K562 (cell line): ENCODE measurements at regions not wholly inside any gene's neighbourhood (a gene's known extent, or its start where the extent isn't known, plus 50 kb on each side); places are given as distances from the start of the nearest gene placed in this dataset.

Source experiments
- ATAC-seq: fragments of 200-7000 bp; cut with Tn5 transposase; 3 replicates; pipeline ENCODE4 v1.9.1; 2020; ENCODE audit warnings: moderate library complexity
- BruUV-seq: library from RNA; stranded (reverse); fragments of 400-500 nt; replicated peaks from 2 replicates; lab custom pipeline; 2021; lab: Mats Ljungman, UMichigan
- CTCF ChIA-PET: fragments of 300-600 bp; formaldehyde crosslinking; extraction: SDS; loops from one replicate; lab custom pipeline; 2021; ENCODE audit warnings: low intra/inter-chr PET ratio; lab: Yijun Ruan, JAX
- POLR2A ChIA-PET: fragments of 300-600, 350-650 bp; sonication (Branson Sonifier 250); formaldehyde crosslinking; extraction: SDS; loops from one replicate; lab custom pipeline; 2021; ENCODE audit warnings: antibody characterized with exemption, inconsistent platforms; lab: Yijun Ruan, JAX
- DNase-seq, 4 experiments: peaks; one replicate each; pipeline versions ENCODE4 v3.0.0 to v3.0.0-alpha.2; 2011 to 2018; ENCODE audit warnings: low spot score in 3 of 4, mixed read lengths in 3 of 4; ENCODE audit errors: extremely low read depth in 1 of 4
- FAIRE-seq: peaks from 2 replicates; lab custom pipeline; 2011; peaks lifted over from hg19 to GRCh38; lab: Jason Lieb, UNC
- H2AFZ ChIP-seq: 2 replicates; pipeline ENCODE4 v1.6.0; 2011; ENCODE audit warnings: low read depth, low read length, control low read depth, inconsistent platforms
- H3K27ac ChIP-seq: fragments of 200-600 bp; 3 replicates; pipeline ENCODE4 v1.8.0; 2011; ENCODE audit warnings: low read depth, mild to moderate bottlenecking, control low read depth, inconsistent platforms, low read length, moderate library complexity, mixed read lengths; ENCODE audit errors: extremely low read depth
- H3K27me3 ChIP-seq, 2 experiments: fragments of 300-600 bp in 1 of 2; 2 replicates in 1 of 2; 3 replicates in 1 of 2; pipeline versions ENCODE4 v1.6.0 to v1.8.0; 2011; ENCODE audit warnings: inconsistent platforms in 2 of 2, low read length in 2 of 2, mild to moderate bottlenecking in 1 of 2, mixed read lengths in 1 of 2, moderate library complexity in 1 of 2; ENCODE audit not compliant: control insufficient read depth in 2 of 2, insufficient read depth in 2 of 2
- H3K36me3 ChIP-seq: fragments of 300-600 bp; 3 replicates; pipeline ENCODE4 v1.8.0; 2011; ENCODE audit warnings: mild to moderate bottlenecking, low read length, inconsistent platforms; ENCODE audit not compliant: control insufficient read depth, insufficient read depth
- H3K4me1 ChIP-seq, 2 experiments: fragments of 200-600 bp in 1 of 2; replicated peaks in 1 of 2; 2 replicates in 1 of 2; 3 replicates in 1 of 2; pipeline versions ENCODE4 v1.5.1 to v1.8.0; 2011; ENCODE audit warnings: inconsistent platforms in 2 of 2, low read length in 2 of 2, mild to moderate bottlenecking in 1 of 2, mixed read lengths in 1 of 2, moderate library complexity in 1 of 2; ENCODE audit not compliant: control insufficient read depth in 2 of 2, insufficient read depth in 2 of 2
- H3K4me2 ChIP-seq: 2 replicates; pipeline ENCODE4 v1.6.1; 2011; ENCODE audit warnings: low read length, control low read depth, inconsistent platforms, mixed read lengths; ENCODE audit not compliant: insufficient read depth
- H3K4me3 ChIP-seq: fragments of 200-600 bp; sonication (generic), shearing (Covaris generic); 2 replicates; pipeline ENCODE4 v1.5.1; 2016; ENCODE audit warnings: control low read depth, inconsistent platforms
- H3K79me2 ChIP-seq: fragments of 200-600 bp; 3 replicates; pipeline ENCODE4 v1.8.0; 2011; ENCODE audit warnings: low read length, inconsistent platforms; ENCODE audit not compliant: control insufficient read depth, insufficient read depth
- H3K9ac ChIP-seq, 2 experiments: 2 replicates each; pipeline versions ENCODE4 v1.6.0 to v1.6.1; 2011; ENCODE audit warnings: low read depth in 2 of 2, low read length in 2 of 2, control low read depth in 1 of 2, inconsistent platforms in 1 of 2, mild to moderate bottlenecking in 1 of 2, mixed read lengths in 1 of 2; ENCODE audit not compliant: insufficient read depth in 1 of 2
- H3K9me1 ChIP-seq: one replicate; pipeline ENCODE4 v1.6.0; 2011; ENCODE audit warnings: inconsistent platforms, mild to moderate bottlenecking, low read length, moderate library complexity; ENCODE audit not compliant: control insufficient read depth, insufficient read depth
- H3K9me3 ChIP-seq: replicated peaks from 2 replicates; pipeline ENCODE4 v1.5.1; 2011; ENCODE audit warnings: low read depth, low read length, inconsistent platforms; ENCODE audit not compliant: control insufficient read depth, insufficient read depth
- H4K20me1 ChIP-seq: replicated peaks from 2 replicates; pipeline ENCODE4 v1.6.1; 2011; ENCODE audit warnings: low read length, inconsistent platforms, mixed read lengths; ENCODE audit not compliant: control insufficient read depth, insufficient read depth
- ATF7 ChIP-seq: fragments of 450-650 bp; IDR thresholded peaks from 2 replicates; pipeline ENCODE4 v1.7.1; 2014; ENCODE audit warnings: mild to moderate bottlenecking, moderate library complexity
- GATAD2A ChIP-seq: fragments of 450-650 bp; IDR thresholded peaks from 2 replicates; pipeline ENCODE4 v1.6.1; 2017
- HIVEP1 ChIP-seq: fragments of 250-450 bp; sonication (Bioruptor Pico); IDR thresholded peaks from 2 replicates; pipeline ENCODE4 v1.4.0; 2020; ENCODE audit warnings: mild to moderate bottlenecking
- PURB ChIP-seq: sonication (generic); formaldehyde crosslinking; IDR thresholded peaks from 2 replicates; pipeline ENCODE4 v1.9.0; 2021; ENCODE audit warnings: low read depth, mild to moderate bottlenecking, missing genetic modification reagents
- TAF1 ChIP-seq: IDR thresholded peaks from 2 replicates; pipeline ENCODE4 v1.6.1; 2011; ENCODE audit warnings: mild to moderate bottlenecking, low read length, moderate library complexity; ENCODE audit not compliant: insufficient read depth, control insufficient read depth, severe bottlenecking; ENCODE audit errors: extremely low read depth
- TBP ChIP-seq: optimal IDR thresholded peaks from 2 replicates; pipeline ENCODE3; 2011; ENCODE audit warnings: low read depth, low read length, improper control_type of control experiment
- TEAD2 ChIP-seq: fragments of 450-650 bp; IDR thresholded peaks from 2 replicates; pipeline ENCODE4 v1.6.1; 2016; ENCODE audit warnings: missing genetic modification characterization, control low read depth, missing compliant biosample characterization
- TOE1 ChIP-seq, 2 experiments: fragments of 450-650 bp in 1 of 2; sonication (generic) in 1 of 2; formaldehyde crosslinking in 1 of 2; IDR thresholded peaks; 2 replicates each; pipeline versions ENCODE4 v1.7.1 to v1.8.0; 2016 to 2022; ENCODE audit warnings: borderline replicate concordance in 2 of 2, mild to moderate bottlenecking in 2 of 2, antibody characterized with exemption in 1 of 2, inconsistent platforms in 1 of 2, low read depth in 1 of 2, missing genetic modification reagents in 1 of 2, moderate library complexity in 1 of 2
- ZNF12 ChIP-seq: sonication (generic); formaldehyde crosslinking; IDR thresholded peaks from 2 replicates; pipeline ENCODE4 v1.4.0; 2020; ENCODE audit warnings: mild to moderate bottlenecking, missing genetic modification reagents
- ZNF584 ChIP-seq: fragments of 200-800 bp; sonication (Bioruptor generic); IDR thresholded peaks from 2 replicates; pipeline ENCODE4 v1.6.1; 2016; ENCODE audit warnings: low read depth, mild to moderate bottlenecking, missing genetic modification characterization, missing compliant biosample characterization
- in situ Hi-C: fragments of 300-500 bp; cut with MboI; formaldehyde crosslinking; loops from 4 replicates; pipeline ENCODE4 v1.15.0; 2018; ENCODE audit warnings: inconsistent platforms, mixed read lengths
- intact Hi-C: fragments of 100-400 bp; cut with micrococcal nuclease; formaldehyde crosslinking; loops from 2 replicates; pipeline ENCODE4 v1.14.2; 2022
- TF ChIP-seq, protein P1 (sequence below): fragments of 250-450 bp; sonication (Bioruptor Pico); IDR thresholded peaks from 2 replicates; pipeline ENCODE4 v1.8.0; 2022; ENCODE audit warnings: inconsistent platforms
- TF ChIP-seq, protein P2 (sequence below): fragments of 250-450 bp; sonication (Bioruptor Pico); IDR thresholded peaks from 2 replicates; pipeline ENCODE4 v1.8.0; 2022; ENCODE audit warnings: moderate library complexity, mild to moderate bottlenecking, inconsistent platforms

DNA sequence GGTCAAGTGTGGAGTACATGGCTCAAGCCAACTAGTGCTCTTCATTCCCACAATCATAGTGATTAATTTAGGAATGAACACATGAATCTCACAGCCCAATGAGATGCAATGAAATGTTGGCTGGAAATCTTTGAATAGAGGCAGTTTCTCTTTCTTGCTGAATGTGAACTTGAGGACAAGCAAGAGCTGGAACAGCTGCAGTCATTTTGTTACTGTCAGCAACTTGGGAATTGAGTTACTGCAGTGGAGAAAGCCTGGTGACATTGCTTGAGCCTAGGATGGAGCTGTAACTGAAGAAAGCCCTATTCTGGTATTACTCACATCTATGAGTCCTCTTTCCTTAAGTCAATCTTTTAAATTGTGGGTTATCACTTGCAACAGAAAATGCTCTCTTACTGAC is 62.3 kb downstream of the YIPF5 start:
- Histone ChIP-seq H3K4me2 (no peak overlapping the region), H3K36me3 (no peaks in the 10 kb centered on the region), H3K27me3 (no peaks in the 10 kb centered on the region), H2AFZ (no peak overlapping the region), H3K9me1 (no peaks in the 10 kb centered on the region), H4K20me1 (no peaks in the 10 kb centered on the region), H3K9me3 (no peaks in the 10 kb centered on the region)
- BruUV-seq, result no TSS peak
- intact Hi-C loops, result no loop called here
- TF ChIP-seq ZNF12 (CRISPR knock-in tag) (no peak), ATF7 (no peak), TOE1 (IDR thresholded peaks at IDR 0.05; ENCODE audit: borderline replicate concordance) (no peak), TOE1 (CRISPR knock-in tag; IDR thresholded peaks at IDR 0.05; ENCODE audit: borderline replicate concordance, low read depth) (no peak), TAF1 (no peak), PURB (CRISPR knock-in tag) (no peak), GATAD2A (no peak), ZNF584 (CRISPR knock-in tag) (no peak), HIVEP1 (CRISPR knock-in tag) (no peak), TBP (no peak), TEAD2 (tag) (no peak)
- TF ChIP-seq, protein P1, sequence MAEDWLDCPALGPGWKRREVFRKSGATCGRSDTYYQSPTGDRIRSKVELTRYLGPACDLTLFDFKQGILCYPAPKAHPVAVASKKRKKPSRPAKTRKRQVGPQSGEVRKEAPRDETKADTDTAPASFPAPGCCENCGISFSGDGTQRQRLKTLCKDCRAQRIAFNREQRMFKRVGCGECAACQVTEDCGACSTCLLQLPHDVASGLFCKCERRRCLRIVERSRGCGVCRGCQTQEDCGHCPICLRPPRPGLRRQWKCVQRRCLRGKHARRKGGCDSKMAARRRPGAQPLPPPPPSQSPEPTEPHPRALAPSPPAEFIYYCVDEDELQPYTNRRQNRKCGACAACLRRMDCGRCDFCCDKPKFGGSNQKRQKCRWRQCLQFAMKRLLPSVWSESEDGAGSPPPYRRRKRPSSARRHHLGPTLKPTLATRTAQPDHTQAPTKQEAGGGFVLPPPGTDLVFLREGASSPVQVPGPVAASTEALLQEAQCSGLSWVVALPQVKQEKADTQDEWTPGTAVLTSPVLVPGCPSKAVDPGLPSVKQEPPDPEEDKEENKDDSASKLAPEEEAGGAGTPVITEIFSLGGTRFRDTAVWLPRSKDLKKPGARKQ, result no peak
- TF ChIP-seq, protein P2, sequence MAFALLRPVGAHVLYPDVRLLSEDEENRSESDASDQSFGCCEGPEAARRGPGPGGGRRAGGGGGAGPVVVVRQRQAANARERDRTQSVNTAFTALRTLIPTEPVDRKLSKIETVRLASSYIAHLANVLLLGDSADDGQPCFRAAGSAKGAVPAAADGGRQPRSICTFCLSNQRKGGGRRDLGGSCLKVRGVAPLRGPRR (CRISPR knock-in tag), result no peak
- TF ChIP-seq, all 486 proteins: peak for 0
- Histone ChIP-seq H3K79me2 (no peaks in the 10 kb centered on the region), H3K4me3 (no peak overlapping the region), H3K4me1 (no peaks in the 10 kb centered on the region), H3K27ac (no peak overlapping the region), H3K9ac (no peak overlapping the region)
- CTCF ChIA-PET, result no interaction called here
- POLR2A ChIA-PET, result no interaction called here
- in situ Hi-C loops, result no loop called here
- DNase-seq (no peak), ATAC-seq (no peak), FAIRE-seq (no peak)
